OCI-LY7 (cell line): ENCODE measurements at regions not wholly inside any gene's neighbourhood (a gene's known extent, or its start where the extent isn't known, plus 50 kb on each side); places are given as distances from the start of the nearest gene placed in this dataset.

ENCODE experiments used
- BruUV-seq: library from RNA; stranded (reverse); fragments of 400-500 nt; replicated peaks from 2 replicates; lab custom pipeline; 2021; lab: Mats Ljungman, UMichigan
- CTCF ChIA-PET: fragments of 300-600 bp; sonication (Branson Sonifier 250); formaldehyde crosslinking; loops from one replicate; lab custom pipeline; 2022; ENCODE audit warnings: antibody characterized with exemption; ENCODE audit not compliant: unreplicated experiment; lab: Charles Lee
- POLR2A ChIA-PET: fragments of 300-600 bp; sonication (Branson Sonifier 250); formaldehyde crosslinking; loops from one replicate; lab custom pipeline; 2022; ENCODE audit warnings: antibody characterized with exemption; lab: Charles Lee
- DNase-seq: peaks from one replicate; pipeline ENCODE4 v3.0.0-alpha.2; 2015; ENCODE audit warnings: low spot score
- H2AFZ ChIP-seq: fragments of 200-600 bp; sonication (generic), shearing (Covaris generic); 2 replicates; pipeline ENCODE4 v1.6.1; 2014; ENCODE audit warnings: mild to moderate bottlenecking, antibody characterized with exemption, low read length, moderate library complexity
- H3K27ac ChIP-seq: fragments of 200-600 bp; sonication (generic); 2 replicates; pipeline ENCODE4 v1.5.1; 2014; ENCODE audit warnings: mixed run types, low read depth, mild to moderate bottlenecking, moderate library complexity, low read length, inconsistent platforms; ENCODE audit not compliant: poor library complexity, severe bottlenecking
- H3K36me3 ChIP-seq: fragments of 200-600 bp; sonication (generic); 2 replicates; pipeline ENCODE4 v1.6.1; 2014; ENCODE audit warnings: mild to moderate bottlenecking, antibody characterized with exemption, low read length, moderate library complexity, mixed read lengths; ENCODE audit not compliant: insufficient read depth
- H3K4me1 ChIP-seq: fragments of 200-600 bp; sonication (generic); 2 replicates; pipeline ENCODE4 v1.5.1; 2014; ENCODE audit warnings: mild to moderate bottlenecking, low read length; ENCODE audit not compliant: insufficient read depth, poor library complexity, severe bottlenecking
- H3K4me2 ChIP-seq: fragments of 200-600 bp; sonication (generic); 2 replicates; pipeline ENCODE4 v1.6.1; 2014; ENCODE audit warnings: mild to moderate bottlenecking, low read length
- H3K4me3 ChIP-seq: fragments of 200-600 bp; sonication (generic); 2 replicates; pipeline ENCODE4 v1.5.1; 2014; ENCODE audit warnings: mild to moderate bottlenecking, low read depth, low read length; ENCODE audit not compliant: poor library complexity, severe bottlenecking
- H3K79me2 ChIP-seq: fragments of 200-600 bp; sonication (generic); 2 replicates; pipeline ENCODE4 v1.6.1; 2016; ENCODE audit warnings: low read depth, mild to moderate bottlenecking, low read length, moderate library complexity, mixed read lengths; ENCODE audit not compliant: insufficient read depth
- H3K9me2 ChIP-seq: fragments of 200-600 bp; sonication (generic); 2 replicates; pipeline ENCODE4 v1.6.1; 2016; ENCODE audit warnings: mild to moderate bottlenecking, low read length, mixed read lengths; ENCODE audit not compliant: insufficient read depth
- H3K9me3 ChIP-seq: fragments of 200-600 bp; sonication (generic); 2 replicates; pipeline ENCODE4 v1.6.1; 2014; ENCODE audit warnings: mild to moderate bottlenecking, mixed run types, low read length, mixed read lengths
- H4K20me1 ChIP-seq: fragments of 200-600 bp; sonication (generic); 2 replicates; pipeline ENCODE4 v1.6.1; 2014; ENCODE audit warnings: mild to moderate bottlenecking, antibody characterized with exemption, low read length, moderate library complexity, mixed read lengths; ENCODE audit not compliant: insufficient read depth
- CTCF ChIP-seq: fragments of 200-600 bp; sonication (generic); conservative IDR thresholded peaks from 2 replicates; pipeline ENCODE4 v1.5.1; 2014; ENCODE audit warnings: mild to moderate bottlenecking, antibody characterized with exemption, low read length, moderate library complexity, mixed read lengths
- EZH2phosphoT487 ChIP-seq: fragments of 200-600 bp; sonication (generic); IDR thresholded peaks from 2 replicates; pipeline ENCODE4 v1.6.1; 2018; ENCODE audit warnings: low read depth, borderline replicate concordance, mild to moderate bottlenecking, mixed run types, antibody characterized with exemption, low read length, moderate library complexity, mixed read lengths
- intact Hi-C: fragments of 100-400 bp; cut with micrococcal nuclease; formaldehyde crosslinking; loops from one replicate; pipeline ENCODE4 v1.10.0; 2022; ENCODE audit not compliant: unreplicated experiment

- intact Hi-C loops: no loop called here
- peaks cover 17% of the 10 kb centered on the region for H3K9me3 ChIP-seq
- no peaks in the 10 kb centered on the region for H3K79me2 ChIP-seq
- H2AFZ ChIP-seq: no peak overlapping the region
- no peaks in the 10 kb centered on the region for H3K4me1 ChIP-seq
- H3K4me2 ChIP-seq: no peak overlapping the region
- no peaks in the 10 kb centered on the region for H3K36me3 ChIP-seq
- ChIA-PET POLR2A (interaction anchor here (0.9 to 1.3 kb wide), 2 partner anchors 9 to 22 kb away, joined by 5 to 6 read pairs; no protein-coding TSS in a partner anchor), CTCF (no interaction called here)
- TF ChIP-seq CTCF (no peak), EZH2phosphoT487 (no peak)
- no peaks in the 10 kb centered on the region for H3K9me2 ChIP-seq
- no peaks in the 10 kb centered on the region for H4K20me1 ChIP-seq
- no peak for DNase-seq
- no peak overlapping the region for H3K27ac ChIP-seq
- H3K4me3 ChIP-seq: no peak overlapping the region
- BruUV-seq: no TSS peak
Observed at GRCh38 chr13:88932950-88933349, 1261.8 kb downstream of the SLITRK5 start.

DNA sequence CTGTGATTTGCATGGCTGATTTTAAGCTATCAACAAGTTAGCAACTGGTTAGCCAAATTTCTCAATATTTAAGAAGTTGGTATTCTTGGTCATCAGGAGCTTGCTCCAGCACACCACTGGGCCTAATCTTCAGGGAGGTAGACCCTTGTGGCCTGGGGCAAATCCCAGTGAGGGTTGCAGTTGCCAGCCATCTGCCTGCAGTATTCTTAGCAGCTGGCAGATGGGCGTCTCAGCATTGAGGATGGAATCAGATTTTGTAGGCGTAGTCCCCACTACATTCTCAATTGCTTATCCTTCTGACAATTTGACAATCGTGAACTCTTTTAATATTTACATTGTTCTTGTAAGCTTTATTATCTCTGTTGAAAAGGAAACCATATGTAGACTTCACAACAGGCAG lies 1266.2 kb downstream of the SLITRK5 start:
- no peaks in the 10 kb centered on the region for H3K79me2 ChIP-seq
- no peak overlapping the region for H3K4me3 ChIP-seq
- no TSS peak for BruUV-seq
- peaks cover 24% of the 10 kb centered on the region for H3K9me3 ChIP-seq
- no peak for DNase-seq
- H3K4me1 ChIP-seq: no peaks in the 10 kb centered on the region
- intact Hi-C loops: no loop called here
- H3K36me3 ChIP-seq: no peaks in the 10 kb centered on the region
- TF ChIP-seq EZH2phosphoT487 (no peak), CTCF (no peak)
- no peak overlapping the region for H3K4me2 ChIP-seq
- no peak overlapping the region for H2AFZ ChIP-seq
- ChIA-PET POLR2A (interaction anchor here (1.7 to 2.5 kb wide), 2 partner anchors 9 to 24 kb away, joined by 5 to 10 read pairs; no protein-coding TSS in a partner anchor), CTCF (no interaction called here)
- no peaks in the 10 kb centered on the region for H4K20me1 ChIP-seq
- H3K27ac ChIP-seq: no peak overlapping the region
- no peaks in the 10 kb centered on the region for H3K9me2 ChIP-seq

GRCh38 chr13:88945793-88946192 lies 1274.6 kb downstream of the SLITRK5 start:
- intact Hi-C loops: no loop called here
- DNase-seq: no peak
- Histone ChIP-seq H3K27ac (no peak overlapping the region), H3K36me3 (no peaks in the 10 kb centered on the region), H2AFZ (no peak overlapping the region), H3K9me2 (no peaks in the 10 kb centered on the region), H3K9me3 (peaks cover 22% of the 10 kb centered on the region; the same call in 1 of the 2 replicates), H3K4me2 (no peak overlapping the region), H3K4me3 (no peak overlapping the region), H4K20me1 (no peaks in the 10 kb centered on the region), H3K79me2 (no peaks in the 10 kb centered on the region), H3K4me1 (no peaks in the 10 kb centered on the region)
- no TSS peak for BruUV-seq
- TF ChIP-seq EZH2phosphoT487 (no peak), CTCF (no peak)
- POLR2A ChIA-PET: interaction anchor here (0.7 to 1.7 kb wide), 2 partner anchors 9 to 1986 kb away, joined by 3 to 10 read pairs; no protein-coding TSS in a partner anchor
- CTCF ChIA-PET: no interaction called here
